ENCODE measurements at regions not wholly inside any gene's neighbourhood (a gene's known extent, or its start where the extent isn't known, plus 50 kb on each side); places are given as distances from the start of the nearest gene placed in this dataset.

DNA sequence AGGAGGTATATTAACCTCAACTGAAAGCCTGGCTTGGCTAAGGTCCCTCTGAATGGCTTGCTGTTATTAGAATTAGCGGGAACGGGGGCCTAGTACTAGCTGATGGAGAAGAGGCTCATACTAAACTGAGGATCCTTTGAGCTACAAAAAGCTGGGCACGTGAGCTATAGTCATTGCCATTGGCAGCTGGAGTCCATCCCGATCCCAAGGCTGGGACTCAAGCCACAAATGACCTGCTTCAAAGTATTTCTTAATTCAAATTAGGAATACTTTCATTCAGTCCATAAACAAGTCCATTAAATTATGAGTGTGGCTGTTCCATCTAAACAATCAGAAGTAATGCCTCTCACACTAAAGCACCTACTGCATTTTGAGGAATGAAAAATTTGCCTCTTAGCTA lies 114.5 kb downstream of the DACT1 start:
- TF ChIP-seq, protein P1, sequence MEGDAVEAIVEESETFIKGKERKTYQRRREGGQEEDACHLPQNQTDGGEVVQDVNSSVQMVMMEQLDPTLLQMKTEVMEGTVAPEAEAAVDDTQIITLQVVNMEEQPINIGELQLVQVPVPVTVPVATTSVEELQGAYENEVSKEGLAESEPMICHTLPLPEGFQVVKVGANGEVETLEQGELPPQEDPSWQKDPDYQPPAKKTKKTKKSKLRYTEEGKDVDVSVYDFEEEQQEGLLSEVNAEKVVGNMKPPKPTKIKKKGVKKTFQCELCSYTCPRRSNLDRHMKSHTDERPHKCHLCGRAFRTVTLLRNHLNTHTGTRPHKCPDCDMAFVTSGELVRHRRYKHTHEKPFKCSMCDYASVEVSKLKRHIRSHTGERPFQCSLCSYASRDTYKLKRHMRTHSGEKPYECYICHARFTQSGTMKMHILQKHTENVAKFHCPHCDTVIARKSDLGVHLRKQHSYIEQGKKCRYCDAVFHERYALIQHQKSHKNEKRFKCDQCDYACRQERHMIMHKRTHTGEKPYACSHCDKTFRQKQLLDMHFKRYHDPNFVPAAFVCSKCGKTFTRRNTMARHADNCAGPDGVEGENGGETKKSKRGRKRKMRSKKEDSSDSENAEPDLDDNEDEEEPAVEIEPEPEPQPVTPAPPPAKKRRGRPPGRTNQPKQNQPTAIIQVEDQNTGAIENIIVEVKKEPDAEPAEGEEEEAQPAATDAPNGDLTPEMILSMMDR (conservative IDR thresholded peaks at IDR 0.05; ENCODE audit: low read depth, low read length) = no peak
- DNase-seq (ENCODE audit: low read depth) = no peak
- H3K4me3 ChIP-seq (ENCODE audit: low read length) = no peak overlapping the region

DNA sequence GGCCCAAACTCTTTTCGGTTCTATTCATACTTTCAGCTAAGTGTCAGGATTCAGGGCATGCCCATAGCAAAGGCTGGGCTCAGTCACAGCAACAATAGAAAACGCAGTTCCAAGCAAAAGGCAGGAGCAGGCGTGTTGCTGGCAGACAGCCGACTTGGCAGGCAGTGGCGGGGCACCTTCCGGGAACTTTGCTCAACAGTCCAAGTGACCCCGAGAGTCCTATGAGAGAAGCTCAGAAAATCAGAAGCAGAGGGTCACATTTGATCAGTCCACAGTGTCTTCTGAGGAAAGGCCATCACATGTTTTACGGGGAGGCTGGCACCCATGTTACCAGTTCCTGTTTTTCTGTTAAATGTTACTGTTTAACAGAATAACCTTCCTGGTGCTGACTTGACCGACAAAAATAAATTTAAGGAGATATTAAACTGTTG lies 115.0 kb downstream of the DACT1 start:
- peak; percentile 34 for DNase-seq (ENCODE audit: low read depth)
- TF ChIP-seq, protein P1 (conservative IDR thresholded peaks at IDR 0.05; ENCODE audit: low read depth, low read length) = no peak
- H3K4me3 ChIP-seq (ENCODE audit: low read length) = no peak overlapping the region

DNA sequence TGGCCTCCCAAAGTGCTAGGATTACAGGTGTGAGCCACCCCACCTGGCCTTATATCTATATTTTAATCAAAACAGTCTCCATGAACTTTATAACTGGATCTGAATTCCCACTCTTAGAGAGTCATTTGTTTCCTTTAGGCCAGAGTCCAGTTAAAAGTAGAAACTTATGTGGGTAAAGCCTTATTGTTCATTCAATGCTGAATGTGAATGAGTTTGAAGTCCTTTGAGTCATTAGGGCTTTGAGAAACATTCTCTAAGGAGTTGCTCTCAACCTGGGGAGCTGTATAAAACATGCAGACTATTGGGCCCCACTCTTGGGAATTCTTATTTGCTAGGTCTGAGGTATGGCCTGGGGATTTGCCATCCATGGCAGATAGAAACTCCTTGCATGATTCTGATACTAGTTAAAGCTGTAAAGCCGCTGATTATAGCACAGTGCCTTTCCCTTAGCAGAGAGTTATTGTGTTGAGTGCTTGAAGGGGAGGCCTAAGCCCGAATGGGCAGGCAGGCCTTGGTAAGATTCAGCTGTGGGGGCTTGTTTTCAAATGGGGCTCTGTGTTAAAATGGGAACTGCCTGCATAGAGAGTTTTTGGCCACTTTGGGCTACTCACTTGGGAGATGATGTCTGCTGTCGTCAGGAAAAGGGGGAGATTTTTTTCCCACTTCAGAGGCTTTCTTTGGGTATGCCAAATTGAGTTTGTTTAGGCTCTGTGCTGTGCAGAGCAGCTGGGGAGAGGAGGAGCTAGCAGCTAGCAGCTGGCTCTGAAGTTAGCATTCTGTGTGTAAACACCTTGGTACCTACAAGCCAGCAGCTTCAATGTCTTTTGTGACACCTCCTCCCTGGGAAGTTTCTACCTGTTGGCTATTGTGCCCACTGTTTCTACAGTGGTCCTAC lies 117.5 kb downstream of the DACT1 start:
- TF ChIP-seq, protein P1 (conservative IDR thresholded peaks at IDR 0.05; ENCODE audit: low read depth, low read length) = no peak
- DNase-seq (ENCODE audit: low read depth) = no peak

DNA sequence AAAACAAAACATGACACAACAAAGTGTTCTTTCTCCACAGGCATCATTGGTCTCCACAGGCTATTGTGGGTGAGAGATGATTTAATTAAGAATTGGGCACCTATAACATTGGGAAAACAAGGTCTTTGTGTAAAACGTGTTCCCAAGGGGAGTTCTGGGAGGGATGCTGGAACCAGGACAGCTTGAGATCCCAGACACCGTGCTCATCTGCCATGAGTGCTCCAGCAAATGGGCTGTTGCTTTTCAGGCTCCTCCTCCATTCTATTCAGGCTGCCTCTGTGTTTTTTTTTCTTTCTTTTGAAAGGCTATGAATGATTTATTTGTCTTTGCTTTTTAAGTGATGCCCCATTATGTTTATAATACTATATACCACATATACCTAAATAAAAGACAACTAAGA lies 122.4 kb downstream of the DACT1 start:
- DNase-seq (ENCODE audit: low read depth) = no peak
- TF ChIP-seq, protein P1 (conservative IDR thresholded peaks at IDR 0.05; ENCODE audit: low read depth, low read length) = no peak
- H3K4me3 ChIP-seq (ENCODE audit: low read length) = no peak overlapping the region

More for the DNA sequence above, 117.5 kb downstream of the DACT1 start:
- H3K4me3 ChIP-seq (ENCODE audit: low read length) = no peak overlapping the region

DNA sequence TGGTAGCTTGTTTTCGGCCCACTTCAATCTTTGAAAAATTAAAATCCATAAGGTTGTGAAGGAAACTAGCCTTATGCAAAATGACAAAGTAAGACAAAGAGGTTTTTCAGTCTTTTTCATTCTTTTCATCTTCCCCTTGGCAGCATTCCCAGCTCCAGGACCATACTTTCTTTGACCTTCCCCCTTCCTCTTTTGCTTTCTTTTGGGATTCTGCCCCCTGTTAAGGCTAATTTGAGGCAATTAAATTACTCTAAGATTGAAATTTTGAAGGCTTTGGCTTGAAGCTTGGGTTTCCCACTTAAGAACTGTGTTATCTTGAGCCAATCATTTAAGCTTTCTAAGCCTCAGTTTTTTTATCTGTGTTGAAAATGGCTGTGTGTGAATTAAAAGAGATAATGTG lies 124.9 kb downstream of the DACT1 start:
- DNase-seq (ENCODE audit: low read depth) = no peak
- H3K4me3 ChIP-seq (ENCODE audit: low read length) = no peak overlapping the region
- TF ChIP-seq, protein P1 (conservative IDR thresholded peaks at IDR 0.05; ENCODE audit: low read depth, low read length) = no peak

DNA sequence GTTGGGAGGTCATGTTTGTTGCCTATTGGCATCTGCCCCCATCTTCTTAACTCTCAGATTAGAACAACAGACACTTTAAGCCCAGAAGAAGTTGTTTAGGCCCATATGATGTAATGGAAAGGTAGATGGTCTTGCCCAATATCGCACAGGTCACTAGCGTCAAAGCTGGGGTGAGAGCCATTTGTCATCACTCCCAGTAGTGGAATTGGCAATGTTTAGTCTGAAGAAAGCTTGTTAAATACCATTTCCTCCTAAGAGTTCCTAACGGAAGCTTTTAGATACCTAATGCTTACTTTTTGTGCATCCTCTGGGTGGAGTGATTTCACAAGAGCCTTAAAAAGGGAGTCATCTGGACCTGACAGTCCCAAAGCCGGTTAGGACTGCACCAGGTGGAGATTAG lies 125.4 kb downstream of the DACT1 start:
- no peak for DNase-seq (ENCODE audit: low read depth)

More for the DNA sequence above, 125.4 kb downstream of the DACT1 start:
- H3K4me3 ChIP-seq (ENCODE audit: low read length) = no peak overlapping the region
- TF ChIP-seq, protein P1 (conservative IDR thresholded peaks at IDR 0.05; ENCODE audit: low read depth, low read length) = no peak

All from retinal pigment epithelial cell (primary cell).